H1 (cell line): ENCODE measurements at regions not wholly inside any gene's neighbourhood (a gene's known extent, or its start where the extent isn't known, plus 50 kb on each side); places are given as distances from the start of the nearest gene placed in this dataset.

Source experiments
- CTCF ChIA-PET: fragments of 300-600 bp; sonication (Branson Sonifier 250); formaldehyde crosslinking; loops from one replicate; lab custom pipeline; 2021; ENCODE audit not compliant: partially characterized antibody; lab: Charles Lee
- POLR2A ChIA-PET: fragments of 300-600 bp; sonication (Branson Sonifier 250); formaldehyde crosslinking; loops from one replicate; lab custom pipeline; 2021; ENCODE audit warnings: inconsistent platforms; ENCODE audit not compliant: partially characterized antibody; lab: Charles Lee
- DNase-seq, 2 experiments: peaks; one replicate each; pipeline versions ENCODE4 v3.0.0 to v3.0.0-alpha.2; 2010 to 2022; ENCODE audit warnings: low spot score in 2 of 2, low read depth in 1 of 2, mixed read lengths in 1 of 2
- FAIRE-seq: peaks from 2 replicates; lab custom pipeline; 2011; peaks lifted over from hg19 to GRCh38; lab: Jason Lieb, UNC
- H2AFZ ChIP-seq: 2 replicates; pipeline ENCODE4 v1.8.1; 2012; ENCODE audit warnings: low read length, inconsistent platforms
- H2AK5ac ChIP-seq: 2 replicates; pipeline ENCODE4 v1.6.1; 2013; ENCODE audit warnings: low read depth, low read length
- H2BK120ac ChIP-seq: replicated peaks from 2 replicates; pipeline ENCODE3; 2013; ENCODE audit warnings: low read depth, low read length, inconsistent platforms
- H2BK12ac ChIP-seq: 2 replicates; pipeline ENCODE4 v1.6.1; 2013; ENCODE audit warnings: low read depth, low read length
- H2BK15ac ChIP-seq: 2 replicates; pipeline ENCODE4 v1.6.1; 2013; ENCODE audit warnings: low read length
- H2BK20ac ChIP-seq: 2 replicates; pipeline ENCODE4 v1.6.1; 2013; ENCODE audit warnings: low read length
- H2BK5ac ChIP-seq: 2 replicates; pipeline ENCODE4 v1.6.1; 2013; ENCODE audit warnings: low read depth, low read length
- H3K14ac ChIP-seq: 2 replicates; pipeline ENCODE4 v1.6.1; 2013; ENCODE audit warnings: inconsistent platforms; ENCODE audit not compliant: insufficient read length
- H3K18ac ChIP-seq: 2 replicates; pipeline ENCODE4 v1.6.1; 2013; ENCODE audit warnings: low read length; ENCODE audit errors: extremely low read depth
- H3K23ac ChIP-seq: 2 replicates; pipeline ENCODE4 v1.6.1; 2013; ENCODE audit warnings: inconsistent platforms; ENCODE audit not compliant: insufficient read length
- H3K23me2 ChIP-seq: 2 replicates; pipeline ENCODE4 v1.6.1; 2013; ENCODE audit warnings: low read depth, low read length
- H3K27ac ChIP-seq: 2 replicates; pipeline ENCODE4 v1.6.1; 2011; ENCODE audit warnings: low read depth, low read length, inconsistent platforms
- H3K27me3 ChIP-seq, 4 experiments: replicated peaks in 1 of 4; 1 replicate in 1 of 4; 2 replicates in 3 of 4; pipeline versions ENCODE4 v1.6.1 to v1.8.1; 2011 to 2013; ENCODE audit warnings: low read length in 3 of 4, mild to moderate bottlenecking in 3 of 4, inconsistent platforms in 2 of 4, mixed read lengths in 2 of 4, moderate library complexity in 1 of 4; ENCODE audit not compliant: control insufficient read depth in 3 of 4, insufficient read depth in 3 of 4; ENCODE audit errors: extremely low read depth in 1 of 4
- H3K36me3 ChIP-seq, 4 experiments: 2 replicates each; pipeline versions ENCODE4 v1.6.1 to v1.8.1; 2011 to 2013; ENCODE audit warnings: mild to moderate bottlenecking in 4 of 4, low read length in 3 of 4, moderate library complexity in 2 of 4, control low read depth in 1 of 4, inconsistent platforms in 1 of 4; ENCODE audit not compliant: insufficient read depth in 4 of 4, control insufficient read depth in 2 of 4
- H3K4ac ChIP-seq: replicated peaks from 2 replicates; pipeline ENCODE3; 2013; ENCODE audit warnings: low read length, low read depth, mixed read lengths, inconsistent platforms; ENCODE audit not compliant: insufficient read length
- H3K4me1 ChIP-seq, 4 experiments: replicated peaks in 1 of 4; 1 replicate in 1 of 4; 2 replicates in 3 of 4; pipeline versions ENCODE4 v1.6.1 to v1.8.1; 2011 to 2013; ENCODE audit warnings: low read length in 3 of 4, inconsistent platforms in 2 of 4, mixed read lengths in 1 of 4; ENCODE audit not compliant: insufficient read depth in 4 of 4, control insufficient read depth in 3 of 4
- H3K4me2 ChIP-seq, 2 experiments: 2 replicates each; pipeline versions ENCODE4 v1.6.1 to v1.8.1; 2011 to 2013; ENCODE audit warnings: low read depth in 2 of 2, low read length in 2 of 2, control low read depth in 1 of 2, inconsistent platforms in 1 of 2, mild to moderate bottlenecking in 1 of 2; ENCODE audit not compliant: insufficient read depth in 1 of 2
- H3K4me3 ChIP-seq, 4 experiments: fragments of 200-600, 300-600 bp in 1 of 4; sonication (generic), shearing (Covaris generic), sonication (Bioruptor Twin) in 1 of 4; 2 replicates each; pipeline versions ENCODE4 v1.5.1 to v1.8.1; 2011 to 2016; ENCODE audit warnings: low read length in 4 of 4, low read depth in 3 of 4, control low read depth in 2 of 4, inconsistent platforms in 2 of 4, mild to moderate bottlenecking in 2 of 4, mixed read lengths in 1 of 4, moderate library complexity in 1 of 4; ENCODE audit not compliant: insufficient read depth in 2 of 4; ENCODE audit errors: extremely low read depth in 1 of 4
- H3K56ac ChIP-seq: replicated peaks from 2 replicates; pipeline ENCODE3; 2013; ENCODE audit warnings: low read depth, mild to moderate bottlenecking, mixed read lengths, low read length, inconsistent platforms; ENCODE audit not compliant: insufficient read length
- H3K79me1 ChIP-seq: 2 replicates; pipeline ENCODE4 v1.6.1; 2013; ENCODE audit warnings: low read depth, low read length, control low read depth
- H3K79me2 ChIP-seq, 2 experiments: 2 replicates each; pipeline versions ENCODE4 v1.6.1 to v1.8.1; 2012 to 2013; ENCODE audit warnings: low read length in 2 of 2, mild to moderate bottlenecking in 2 of 2, inconsistent platforms in 1 of 2; ENCODE audit not compliant: insufficient read depth in 2 of 2, control insufficient read depth in 1 of 2
- H3K9ac ChIP-seq, 4 experiments: replicated peaks in 1 of 4; 1 replicate in 1 of 4; 2 replicates in 3 of 4; pipeline versions ENCODE4 v1.6.1 to v1.8.1; 2011 to 2013; ENCODE audit warnings: low read depth in 3 of 4, low read length in 3 of 4, control low read depth in 2 of 4, mild to moderate bottlenecking in 2 of 4, moderate library complexity in 2 of 4, inconsistent platforms in 1 of 4; ENCODE audit errors: extremely low read depth in 1 of 4
- H3K9me3 ChIP-seq, 2 experiments: 2 replicates each; pipeline versions ENCODE4 v1.6.1 to v1.8.1; 2012 to 2013; ENCODE audit warnings: mild to moderate bottlenecking in 2 of 2, moderate library complexity in 2 of 2, control low read depth in 1 of 2, inconsistent platforms in 1 of 2, low read depth in 1 of 2, low read length in 1 of 2, mixed read lengths in 1 of 2; ENCODE audit not compliant: insufficient read depth in 2 of 2
- H4K20me1 ChIP-seq, 2 experiments: replicated peaks in 1 of 2; 2 replicates each; pipeline versions ENCODE3 to v1.8.1; 2011 to 2013; ENCODE audit warnings: inconsistent platforms in 2 of 2, low read length in 2 of 2, mild to moderate bottlenecking in 1 of 2; ENCODE audit not compliant: insufficient read depth in 2 of 2, control insufficient read depth in 1 of 2
- H4K5ac ChIP-seq: 2 replicates; pipeline ENCODE4 v1.6.1; 2013; ENCODE audit warnings: low read length, low read depth, mixed read lengths, inconsistent platforms; ENCODE audit not compliant: insufficient read length
- H4K8ac ChIP-seq: 2 replicates; pipeline ENCODE4 v1.8.0; 2013; ENCODE audit warnings: mild to moderate bottlenecking, moderate library complexity, low read length, inconsistent platforms; ENCODE audit not compliant: insufficient read depth; ENCODE audit errors: extremely low read depth
- H4K91ac ChIP-seq: replicated peaks from 2 replicates; pipeline ENCODE3; 2013; ENCODE audit warnings: low read length, mixed read lengths, inconsistent platforms; ENCODE audit not compliant: insufficient read length
- PHF8 ChIP-seq: fragments of 200-600 bp; sonication (generic); conservative IDR thresholded peaks from 2 replicates; pipeline ENCODE4 v1.7.1; 2012; ENCODE audit warnings: low read depth, mild to moderate bottlenecking, inconsistent platforms, low read length, moderate library complexity
- POU5F1 ChIP-seq: IDR thresholded peaks from 2 replicates; pipeline ENCODE4 v1.6.1; 2011; ENCODE audit warnings: low read depth, mild to moderate bottlenecking, low read length, moderate library complexity
- WGBS, 2 experiments: shearing (Covaris generic) in 1 of 2; methylation state at CpG; one replicate each; pipeline versions ENCODE4 v1.1.6 to v1.1.7; 2013 to 2015; ENCODE audit warnings: low lambda C conversion rate in 2 of 2, mixed read lengths in 2 of 2, inconsistent platforms in 1 of 2, low coverage in 1 of 2, missing lambda C conversion rate in 1 of 2; ENCODE audit not compliant: insufficient replicate concordance in 2 of 2, insufficient coverage in 1 of 2, insufficient read length in 1 of 2; ENCODE audit errors: extremely low coverage in 1 of 2, missing lambda C conversion rate in 1 of 2; 5-methylcytosine and 5-hydroxymethylcytosine counted together

- Histone ChIP-seq H3K9ac (no peak overlapping the region), H4K5ac (peak overlapping the region; percentile 39), H4K91ac (peak overlapping the region; percentile 56), H2AFZ (no peak overlapping the region), H3K27ac (no peak overlapping the region), H3K27me3 (peaks cover 2 to 15% (median 6%) of the 10 kb centered on the region in 4 experiments), H3K9me3 (no peaks in the 10 kb centered on the region), H3K23ac (no peak overlapping the region), H3K79me1 (no peaks in the 10 kb centered on the region), H3K4me3 (no peak overlapping the region; a peak in 1 of 8 replicates), H3K18ac (peak overlapping the region; percentile 81), H3K14ac (no peak overlapping the region), H3K4me1 (peaks cover 8 to 27% (median 16%) of the 10 kb centered on the region in 4 experiments), H2BK12ac (peak overlapping the region; percentile 98), H3K79me2 (no peaks in the 10 kb centered on the region), H3K4ac (peak overlapping the region; percentile 3), H4K8ac (peak overlapping the region; percentile 91), H2BK120ac (peak overlapping the region; percentile 14), H3K36me3 (no peaks in the 10 kb centered on the region), H3K23me2 (no peaks in the 10 kb centered on the region; the same call in 1 of the 2 replicates), H2AK5ac (peak overlapping the region; percentile 94), H3K4me2 (peak overlapping the region in 1 of 2 experiments; percentile 57; a peak in 3 of 4 replicates), H2BK15ac (peak overlapping the region; percentile 49; the same call in 1 of the 2 replicates), H4K20me1 (no peaks in the 10 kb centered on the region), H3K56ac (no peak overlapping the region), H2BK5ac (peak overlapping the region; percentile 85; the same call in 1 of the 2 replicates), H2BK20ac (peak overlapping the region; percentile 41; the same call in 1 of the 2 replicates)
- ChIA-PET CTCF (interaction anchor here (1.2 to 10.2 kb wide), 7 partner anchors 11 to 245 kb away, joined by 3 to 102 read pairs (median 4); no protein-coding TSS in a partner anchor), POLR2A (interaction anchor here (0.7 to 2.4 kb wide), 8 partner anchors 8 to 245 kb away, joined by 3 to 9 read pairs (median 4); partner anchors contain the start of gene CCND2)
- DNase-seq (no peak), FAIRE-seq (no peak)
- WGBS, 2 experiments = 77% methylated on average over 23 of the region's 30 CpGs; no CpG with 5 or more reads in 1 of the 2 experiments
- TF ChIP-seq PHF8 = 0 out of 2 replicates have a peak, but pooled peaks have one; percentile 14
- no peak for TF ChIP-seq POU5F1
These were observed 158.6 kb upstream of the PARP11 start for GRCh38 chr12:4031703-4032291.
